LHCN-M2 (cell line): ENCODE measurements at regions not wholly inside any gene's neighbourhood (a gene's known extent, or its start where the extent isn't known, plus 50 kb on each side); places are given as distances from the start of the nearest gene placed in this dataset.
A peak's percentile ranks its signal among the peaks of the same experiment; 100 is the strongest.

Source experiments
- DNase-seq: peaks from one replicate; pipeline ENCODE4 v3.0.0-alpha.2; 2012; ENCODE audit warnings: low read depth

DNA sequence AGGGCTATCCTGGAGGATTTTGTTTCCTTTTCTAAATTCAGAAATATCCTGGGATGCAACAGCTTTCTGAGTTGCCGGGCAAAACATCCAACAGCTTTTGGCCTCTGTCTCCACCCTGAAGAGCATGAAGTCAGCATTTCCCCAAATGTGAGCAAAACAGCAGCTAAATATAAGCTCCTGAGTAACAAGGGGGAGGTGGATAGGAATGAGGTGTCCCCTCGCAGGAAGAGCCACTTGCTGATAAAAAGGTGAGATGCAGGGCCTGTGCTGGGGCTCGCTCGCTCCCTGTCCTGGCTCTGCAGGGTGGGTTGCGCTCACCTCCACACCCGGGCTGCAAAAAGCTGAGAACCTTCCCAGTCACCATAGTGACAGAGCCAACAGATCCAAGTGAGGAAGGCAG is 264.3 kb downstream of the ZEB1 start:
- DNase-seq, result no peak

DNA sequence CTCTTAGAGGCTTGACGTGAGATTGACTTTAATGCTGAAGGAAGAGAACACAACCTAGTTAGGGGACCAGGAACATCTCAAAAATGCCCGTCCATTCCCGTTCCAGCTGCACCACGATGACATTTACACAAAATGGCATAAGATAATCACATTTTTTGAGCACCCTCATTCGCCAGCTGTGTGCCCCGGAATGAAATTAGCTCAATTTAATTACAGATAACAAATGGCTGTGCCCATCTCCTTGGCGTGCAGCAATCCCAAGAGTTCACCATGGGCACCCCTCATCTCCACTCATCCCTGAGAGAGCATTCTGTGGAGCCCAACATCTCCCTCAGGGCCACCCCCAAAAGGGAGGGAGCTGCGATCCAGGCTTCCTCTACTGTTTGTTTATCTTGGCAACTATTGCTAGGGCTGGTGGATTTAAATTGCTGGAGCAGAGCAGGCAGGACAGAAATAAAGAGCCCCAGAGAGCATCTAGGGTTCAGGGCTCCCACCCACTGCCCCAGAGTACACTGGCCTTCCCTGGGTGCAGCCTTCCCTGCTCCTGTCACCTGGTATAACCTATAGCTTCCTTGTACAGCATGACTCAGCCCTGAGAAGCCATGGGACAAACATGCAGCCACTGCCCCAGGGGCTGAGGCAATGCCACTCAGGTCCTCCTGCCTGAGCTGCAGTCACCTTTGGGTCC is 263.5 kb downstream of the ZEB1 start:
- DNase-seq, result peak; percentile 49

DNA sequence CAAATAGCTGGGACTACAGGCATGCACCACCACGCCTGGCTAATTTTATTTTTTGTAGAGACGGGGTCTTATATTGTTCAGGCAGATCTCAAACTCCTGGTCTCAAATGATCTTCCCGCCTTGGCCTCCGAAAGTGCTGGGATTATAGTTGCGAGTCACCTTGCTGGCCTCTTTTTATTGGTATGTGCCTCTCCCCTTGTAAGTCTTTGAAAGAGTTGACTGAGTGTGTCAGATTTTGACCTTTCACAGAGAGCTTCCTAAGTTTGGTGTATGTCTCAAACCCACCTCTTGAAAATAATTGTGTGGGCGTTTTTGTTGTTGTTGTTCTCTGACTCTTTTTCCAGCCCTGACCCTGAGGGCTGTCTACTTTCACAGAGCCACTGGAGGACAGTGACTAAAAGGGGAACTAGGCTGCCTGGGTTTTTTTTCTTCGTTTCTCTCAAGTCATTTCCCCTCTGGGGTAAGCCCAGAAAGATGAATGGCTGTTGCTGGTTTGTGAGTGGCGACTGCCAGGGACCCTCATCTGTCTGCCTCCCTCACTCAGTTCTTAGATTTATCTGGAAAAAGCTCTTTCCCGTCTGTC is 262.8 kb downstream of the ZEB1 start:
- DNase-seq, result no peak

DNA sequence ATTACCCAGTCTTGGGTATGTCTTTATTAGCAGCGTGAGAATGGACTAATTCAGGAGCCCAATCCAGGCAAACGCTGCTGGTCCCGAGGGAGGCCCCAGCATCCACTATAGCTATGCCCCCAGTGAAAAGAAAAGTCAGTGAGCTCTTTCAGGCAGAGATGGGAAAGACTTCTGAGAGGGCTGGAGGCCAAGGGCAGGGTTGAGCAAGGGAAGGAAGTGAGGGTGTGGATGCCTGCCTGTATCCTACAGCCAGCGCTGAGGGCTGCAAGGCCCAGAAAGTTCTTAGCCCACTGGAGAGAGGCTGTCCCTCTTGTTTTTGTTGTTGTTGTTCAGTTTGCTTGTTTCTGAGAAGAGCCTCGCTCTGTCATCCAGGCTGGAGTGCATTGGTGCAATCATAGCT is 261.6 kb downstream of the ZEB1 start:
- DNase-seq, result no peak
